GM19455 (cell line): ENCODE measurements at regions not wholly inside any gene's neighbourhood (a gene's known extent, or its start where the extent isn't known, plus 50 kb on each side); places are given as distances from the start of the nearest gene placed in this dataset.
A peak's percentile ranks its signal among the peaks of the same experiment; 100 is the strongest.
"Not testable (repeated sequence)": the region's sequence is repeated elsewhere in the genome, so short reads cannot be mapped to it uniquely, and the experiment has no call there.

Experiments
- ATAC-seq: cut with Tn5 transposase; IDR thresholded peaks from one replicate; pipeline ENCODE4 v1.9.1; 2021; ENCODE audit not compliant: unreplicated experiment

DNA sequence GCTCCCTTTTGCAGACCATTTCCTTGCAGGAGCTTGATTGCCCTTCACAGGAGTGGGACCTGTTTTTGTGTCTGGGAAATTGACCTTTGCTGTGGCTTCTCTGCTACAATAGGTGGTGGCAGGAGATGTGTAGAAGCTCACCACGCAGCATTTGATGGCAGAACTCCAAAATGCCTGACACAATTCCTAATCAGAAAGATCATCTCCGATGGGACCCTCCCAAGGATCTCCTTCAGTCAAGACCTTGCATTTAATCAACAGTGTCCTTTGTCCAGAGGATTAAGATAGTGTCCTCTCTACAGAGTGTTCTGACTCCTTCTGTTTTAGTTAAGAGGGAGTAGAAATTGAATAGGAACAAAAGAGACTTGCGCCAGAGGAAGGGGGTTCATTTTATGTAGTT lies 83.6 kb upstream of the DDHD1 start:
- no peak for ATAC-seq

DNA sequence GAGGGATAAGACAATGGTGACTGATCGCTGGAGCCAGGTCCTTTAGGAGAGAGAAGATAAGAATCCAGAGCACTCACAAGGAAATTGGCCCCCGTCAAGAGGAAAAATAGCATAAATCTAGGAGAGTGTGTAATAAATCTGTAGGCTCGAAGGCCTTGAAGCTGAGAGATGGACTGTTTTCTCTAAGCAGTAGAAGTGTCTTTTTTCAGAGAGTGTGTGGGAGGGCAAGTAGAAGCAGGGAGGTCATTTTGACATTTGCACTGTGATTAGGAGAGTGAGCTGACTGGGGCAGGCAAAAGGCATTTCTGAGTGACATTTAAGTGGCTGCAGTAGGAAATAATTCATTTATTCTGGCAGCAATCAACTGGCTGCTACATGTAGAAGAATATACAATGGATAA lies 78.0 kb upstream of the DDHD1 start:
- ATAC-seq = no peak

DNA sequence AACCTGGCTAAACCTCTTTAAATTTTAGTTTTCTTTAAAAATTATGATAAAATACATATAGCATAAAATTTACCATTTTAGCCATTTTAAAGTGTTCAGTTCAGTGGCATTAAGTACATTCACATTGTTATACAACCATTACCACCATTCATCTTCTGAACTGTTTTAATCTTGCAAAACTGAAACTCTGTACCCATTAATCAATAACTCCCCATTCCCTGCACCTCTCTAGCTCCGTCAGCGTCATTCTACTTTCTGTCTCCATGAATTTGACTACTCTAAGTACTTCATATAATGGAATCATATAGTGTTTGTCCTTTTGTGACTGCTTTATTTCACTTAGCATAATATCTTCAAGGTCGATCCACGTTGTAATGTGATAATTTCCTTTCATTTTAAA lies 75.8 kb upstream of the DDHD1 start:
- no peak for ATAC-seq

DNA sequence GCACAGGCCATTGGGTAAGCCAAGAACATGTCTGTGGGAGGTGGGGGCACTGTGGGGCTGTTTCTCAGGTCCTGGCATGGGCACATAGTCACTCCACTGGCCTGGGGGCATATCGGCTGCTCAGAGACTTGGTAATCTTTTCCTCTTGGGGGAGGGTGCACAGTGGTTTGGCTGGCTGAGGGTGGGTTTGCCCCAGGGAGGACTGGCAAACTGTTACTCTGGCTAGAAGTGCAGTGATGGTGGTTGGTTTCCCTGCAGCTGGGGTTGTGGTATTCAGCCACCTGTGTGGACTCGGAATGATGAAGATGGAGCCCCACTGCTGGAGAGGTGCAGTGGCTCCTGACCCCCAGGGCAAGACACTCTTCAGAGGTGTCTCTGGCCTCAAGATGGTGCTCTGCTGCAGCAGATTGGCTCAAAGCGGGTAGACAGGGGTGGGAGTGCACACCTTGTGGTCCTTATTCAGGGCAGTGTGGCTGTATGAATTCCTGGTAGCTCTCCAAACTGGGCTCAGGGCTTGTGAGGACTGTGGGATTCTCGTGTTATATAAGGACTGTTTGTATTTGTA lies 74.1 kb upstream of the DDHD1 start:
- no peak for ATAC-seq

DNA sequence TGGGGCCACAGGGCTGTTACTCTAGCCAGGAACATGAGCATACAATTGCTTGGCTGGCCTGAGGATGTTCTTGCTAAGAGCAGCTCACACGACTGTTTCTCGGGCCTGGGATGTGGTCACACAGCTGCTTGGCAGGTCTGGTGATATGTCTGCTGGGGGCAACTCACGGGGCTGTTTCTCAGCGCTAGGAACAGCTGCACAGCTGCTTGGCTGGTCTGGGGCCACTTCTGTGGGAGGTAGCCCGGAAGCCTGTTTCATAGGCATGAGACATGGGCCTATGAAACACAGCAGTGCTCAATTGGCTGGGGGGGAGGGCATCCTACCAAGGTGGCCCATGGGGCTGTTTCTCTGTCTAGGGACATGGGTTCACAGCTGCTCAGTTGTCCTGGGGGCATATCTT lies 73.4 kb upstream of the DDHD1 start:
- no peak for ATAC-seq

DNA sequence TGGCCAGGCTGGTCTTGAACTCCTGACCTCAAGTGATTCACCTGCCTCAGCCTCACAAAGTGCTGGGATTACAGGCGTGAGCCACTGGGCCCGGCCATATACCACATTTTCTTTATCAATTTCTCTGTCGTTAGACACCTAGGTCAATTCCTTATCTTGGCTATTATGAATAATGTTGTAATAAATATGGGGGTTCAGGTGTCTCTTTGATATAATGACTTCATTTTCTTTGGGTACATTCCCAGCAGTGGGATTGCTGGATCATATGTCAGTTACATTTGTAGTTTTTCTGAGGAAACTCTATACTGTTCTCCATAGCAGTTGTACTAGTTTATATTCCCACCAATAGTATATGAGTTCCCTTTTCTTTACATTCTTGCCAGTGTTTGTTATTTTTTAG lies 67.8 kb upstream of the DDHD1 start:
- ATAC-seq = no peak

DNA sequence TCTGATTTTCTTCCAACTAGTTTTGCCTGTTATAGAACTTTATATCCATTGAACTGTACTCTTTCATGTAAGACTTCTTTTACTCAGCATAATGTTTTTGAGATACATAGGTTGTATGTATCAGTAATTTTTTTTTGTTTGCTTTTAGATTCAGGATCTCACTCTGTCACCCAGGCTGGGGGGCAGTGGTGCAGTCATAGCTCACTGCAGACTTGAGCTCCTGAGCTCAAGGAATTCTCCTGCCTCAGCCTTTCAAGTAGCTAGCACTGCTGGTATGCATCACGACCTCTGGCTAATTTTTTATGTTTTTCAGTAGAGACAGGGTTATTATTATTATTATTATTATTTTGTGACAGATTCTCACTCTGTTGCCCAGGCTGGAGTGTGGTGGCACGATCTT lies 65.0 kb upstream of the DDHD1 start:
- no peak for ATAC-seq

DNA sequence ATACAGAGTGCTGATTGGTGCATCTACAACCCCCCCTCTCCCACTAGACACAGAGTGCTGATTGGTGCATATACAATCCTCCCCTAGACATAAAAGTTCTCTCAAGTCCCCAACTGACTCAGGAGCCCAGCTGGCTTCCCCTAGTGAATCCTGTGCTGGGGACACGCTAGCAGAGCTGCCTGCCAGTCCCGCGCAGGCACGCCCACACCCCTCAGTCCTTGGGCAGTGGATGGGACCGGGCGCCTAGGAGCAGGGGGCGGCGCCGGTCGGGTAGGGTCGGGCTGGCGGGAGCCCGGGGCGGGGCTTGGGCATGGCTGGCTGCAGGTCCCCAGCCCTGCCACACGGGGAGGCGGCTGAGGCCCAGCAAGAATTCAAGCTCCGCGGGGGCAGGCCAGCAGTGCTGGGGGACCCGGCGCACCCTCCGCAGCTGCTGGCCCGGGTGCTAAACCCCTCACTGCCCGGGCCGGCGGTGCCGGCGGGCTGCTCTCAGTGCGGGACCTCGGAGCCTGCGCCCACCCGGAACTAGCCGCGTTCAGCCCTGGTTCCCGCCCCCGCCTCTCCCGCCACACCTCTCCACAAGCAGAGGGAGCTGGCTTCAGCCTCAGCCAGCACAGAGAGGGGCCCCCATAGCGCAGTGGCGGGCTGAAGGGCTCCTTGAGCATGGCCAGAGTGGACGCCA lies 64.3 kb upstream of the DDHD1 start:
- peak; percentile 99 for ATAC-seq

DNA sequence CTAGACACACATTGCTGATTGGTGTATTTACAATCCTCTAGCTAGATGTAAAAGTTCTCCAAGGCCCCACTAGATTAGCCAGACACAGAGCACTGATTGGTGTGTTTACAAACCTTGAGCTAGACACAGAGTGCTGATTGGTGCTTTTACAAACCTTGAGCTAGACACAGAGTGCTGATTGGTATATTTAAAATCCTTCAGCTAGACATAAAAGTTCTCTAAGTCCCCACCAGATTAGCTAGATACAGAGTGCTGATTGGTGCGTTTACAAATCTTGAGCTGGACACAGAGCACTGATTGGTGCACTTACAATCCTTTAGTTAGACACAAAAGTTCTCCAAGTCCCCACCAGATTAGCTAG lies 63.8 kb upstream of the DDHD1 start:
- not testable (repeated sequence) for ATAC-seq

DNA sequence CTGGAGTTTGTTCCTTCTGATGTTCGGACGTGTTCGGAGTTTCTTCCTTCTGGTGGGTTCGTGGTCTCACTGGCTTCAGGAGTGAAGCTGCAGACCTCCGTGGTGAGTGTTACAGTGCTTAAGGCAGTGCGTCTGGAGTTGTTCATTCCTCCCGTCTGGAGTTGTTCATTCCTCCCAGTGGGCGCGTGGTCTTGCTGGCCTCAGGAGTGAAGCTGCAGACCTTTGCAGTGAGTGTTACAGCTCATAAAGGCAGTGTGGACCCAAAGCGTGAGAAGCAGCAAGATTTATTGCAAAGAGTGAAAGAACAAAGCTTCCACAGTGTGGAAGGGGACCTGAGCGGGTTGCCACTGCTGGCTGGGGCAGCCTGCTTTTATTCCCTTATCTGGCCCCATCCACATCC lies 63.4 kb upstream of the DDHD1 start:
- ATAC-seq = not testable (repeated sequence)

DNA sequence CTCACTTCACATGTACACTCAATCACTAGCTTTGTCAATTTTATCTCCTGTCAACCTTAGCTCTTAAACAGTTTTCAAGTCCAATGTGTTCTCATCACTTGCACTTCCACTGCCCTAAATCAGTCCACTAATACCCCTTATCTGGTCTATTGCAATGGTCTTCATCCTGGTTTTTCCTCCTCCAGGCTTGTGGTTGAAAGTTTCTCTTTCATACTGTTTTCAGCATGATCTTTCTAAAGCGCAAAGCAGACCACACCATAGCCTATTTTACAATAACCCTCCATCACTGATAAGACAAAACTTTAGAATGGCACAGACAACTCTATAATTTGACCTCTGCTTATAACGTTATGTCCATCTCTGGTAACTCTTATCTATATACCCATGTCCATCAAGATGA lies 62.0 kb upstream of the DDHD1 start:
- ATAC-seq = no peak

DNA sequence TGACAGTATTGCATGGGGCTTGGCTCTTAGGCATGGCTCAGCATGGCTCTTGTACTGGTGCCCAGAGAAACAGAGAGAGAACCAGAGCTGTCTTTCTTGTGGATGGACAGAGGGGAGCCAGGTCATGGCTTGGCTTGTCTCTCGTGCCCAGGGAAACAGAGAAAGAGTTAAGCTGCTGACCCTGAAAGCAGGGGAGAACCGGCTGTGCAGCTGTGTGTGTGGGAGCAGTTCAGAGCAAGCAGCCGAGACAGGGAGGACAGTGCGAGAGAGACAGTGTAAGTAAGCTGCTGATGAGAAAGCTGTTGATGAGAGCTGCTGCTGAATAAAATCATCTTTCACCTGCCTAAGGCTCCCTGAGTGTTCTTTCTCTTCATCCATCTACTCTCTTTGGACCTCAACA lies 61.3 kb upstream of the DDHD1 start:
- ATAC-seq = no peak

DNA sequence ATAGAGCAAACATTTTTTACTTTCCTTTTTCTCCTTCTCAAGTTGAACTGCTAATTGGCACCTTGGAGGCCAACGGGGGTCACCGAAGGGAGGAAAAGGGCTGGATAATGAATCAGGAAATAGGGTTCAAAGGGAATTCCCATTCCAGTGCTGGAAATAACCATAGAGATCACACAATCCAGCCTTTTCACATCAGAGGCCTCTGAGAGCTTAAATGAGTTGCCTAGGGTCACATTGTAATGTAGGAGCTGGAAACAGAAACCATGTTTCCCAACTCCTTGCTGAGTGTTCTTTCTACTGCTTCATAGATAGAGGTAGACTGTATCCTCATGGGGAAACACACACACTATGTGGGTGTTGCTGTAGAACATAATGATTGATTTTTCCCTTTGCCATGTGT lies 60.6 kb upstream of the DDHD1 start:
- no peak for ATAC-seq

DNA sequence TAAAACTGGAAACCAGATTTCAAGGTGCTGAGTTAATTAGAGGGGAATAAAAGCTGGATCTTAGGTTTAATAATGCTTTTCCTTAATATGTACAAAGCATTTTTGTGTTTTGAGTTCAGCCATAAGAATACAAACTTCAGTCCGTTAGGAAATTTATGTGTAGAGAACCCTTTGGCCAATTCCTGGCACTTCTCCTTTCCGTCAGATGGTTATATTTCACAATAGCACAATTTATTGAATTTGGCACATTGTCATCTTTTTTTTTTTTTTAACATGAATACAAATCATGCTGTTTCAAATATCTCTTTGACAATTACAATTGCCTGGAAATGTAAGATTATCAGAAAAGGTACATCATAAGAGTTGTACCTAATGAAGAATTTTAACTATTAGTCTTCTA lies 56.2 kb upstream of the DDHD1 start:
- no peak for ATAC-seq
